DND-41 (cell line): ENCODE measurements at regions not wholly inside any gene's neighbourhood (a gene's known extent, or its start where the extent isn't known, plus 50 kb on each side); places are given as distances from the start of the nearest gene placed in this dataset.

Experiments
- ATAC-seq: fragments of 200-7000 bp; cut with Tn5 transposase; 3 replicates; pipeline ENCODE4 v1.9.1; 2021; ENCODE audit warnings: low read depth; ENCODE audit not compliant: insufficient read depth
- DNase-seq: peaks from one replicate; pipeline ENCODE4 v3.0.0-alpha.2; 2020
- H2AFZ ChIP-seq: 2 replicates; pipeline ENCODE4 v1.6.0; 2012; ENCODE audit warnings: low read depth, low read length
- H3K27ac ChIP-seq: 2 replicates; pipeline ENCODE4 v1.5.1; 2012; ENCODE audit warnings: low read length, inconsistent platforms
- H3K27me3 ChIP-seq: fragments of 200-600 bp; sonication (generic); 2 replicates; pipeline ENCODE4 v1.6.0; 2012; ENCODE audit warnings: low read length, mild to moderate bottlenecking, inconsistent platforms; ENCODE audit not compliant: insufficient read depth, poor library complexity
- H3K36me3 ChIP-seq: 2 replicates; pipeline ENCODE4 v1.5.1; 2012; ENCODE audit warnings: low read length, inconsistent platforms; ENCODE audit not compliant: insufficient read depth
- H3K4me1 ChIP-seq: 2 replicates; pipeline ENCODE4 v1.5.1; 2012; ENCODE audit warnings: mild to moderate bottlenecking, low read length; ENCODE audit not compliant: insufficient read depth
- H3K4me2 ChIP-seq: 2 replicates; pipeline ENCODE4 v1.6.0; 2012; ENCODE audit warnings: mild to moderate bottlenecking, moderate library complexity, low read length, inconsistent platforms; ENCODE audit not compliant: insufficient read depth
- H3K4me3 ChIP-seq, 2 experiments: fragments of 200-600 bp in 1 of 2; shearing (Covaris generic) in 1 of 2; 2 replicates each; pipeline ENCODE4 v1.5.1; 2012 to 2016; ENCODE audit warnings: inconsistent platforms in 2 of 2, low read length in 2 of 2, mild to moderate bottlenecking in 2 of 2, low read depth in 1 of 2, moderate library complexity in 1 of 2
- H3K79me2 ChIP-seq: 2 replicates; pipeline ENCODE4 v1.6.0; 2012; ENCODE audit warnings: low read length, inconsistent platforms; ENCODE audit not compliant: insufficient read depth
- H3K9ac ChIP-seq: 2 replicates; pipeline ENCODE4 v1.6.0; 2012; ENCODE audit warnings: low read depth, mild to moderate bottlenecking, inconsistent platforms, low read length, moderate library complexity
- H3K9me3 ChIP-seq: 2 replicates; pipeline ENCODE4 v1.5.1; 2012; ENCODE audit warnings: low read length, moderate library complexity, mild to moderate bottlenecking, inconsistent platforms; ENCODE audit not compliant: insufficient read depth, severe bottlenecking
- H4K20me1 ChIP-seq: 2 replicates; pipeline ENCODE4 v1.6.0; 2012; ENCODE audit warnings: low read length; ENCODE audit not compliant: insufficient read depth
- CTCF ChIP-seq: IDR thresholded peaks from 2 replicates; pipeline ENCODE4 v1.5.1; 2012; ENCODE audit warnings: borderline replicate concordance, low read length, moderate library complexity, mild to moderate bottlenecking; ENCODE audit not compliant: poor library complexity, severe bottlenecking; ENCODE audit errors: extremely low read depth
- EZH2 ChIP-seq: IDR thresholded peaks from 3 replicates; pipeline ENCODE4 v1.6.1; 2012; ENCODE audit warnings: borderline replicate concordance, low read depth, mild to moderate bottlenecking, moderate library complexity, low read length, inconsistent platforms; ENCODE audit not compliant: severe bottlenecking

- ATAC-seq (no peak), DNase-seq (no peak)
- H3K79me2 ChIP-seq = no peaks in the 10 kb centered on the region
- no peak for TF ChIP-seq CTCF
- TF ChIP-seq EZH2 = no peak
- no peaks in the 10 kb centered on the region for H4K20me1 ChIP-seq
- H3K27ac ChIP-seq = no peak overlapping the region
- no peak overlapping the region for H3K4me3 ChIP-seq
- no peak overlapping the region for H2AFZ ChIP-seq
- H3K27me3 ChIP-seq = no peaks in the 10 kb centered on the region
- H3K4me2 ChIP-seq = no peak overlapping the region
- H3K9me3 ChIP-seq = no peaks in the 10 kb centered on the region
- no peak overlapping the region for H3K9ac ChIP-seq
- no peaks in the 10 kb centered on the region for H3K36me3 ChIP-seq
- H3K4me1 ChIP-seq = no peaks in the 10 kb centered on the region
These were observed 556.9 kb downstream of the EPM2A start for GRCh38 chr6:145178391-145178790.

DNA sequence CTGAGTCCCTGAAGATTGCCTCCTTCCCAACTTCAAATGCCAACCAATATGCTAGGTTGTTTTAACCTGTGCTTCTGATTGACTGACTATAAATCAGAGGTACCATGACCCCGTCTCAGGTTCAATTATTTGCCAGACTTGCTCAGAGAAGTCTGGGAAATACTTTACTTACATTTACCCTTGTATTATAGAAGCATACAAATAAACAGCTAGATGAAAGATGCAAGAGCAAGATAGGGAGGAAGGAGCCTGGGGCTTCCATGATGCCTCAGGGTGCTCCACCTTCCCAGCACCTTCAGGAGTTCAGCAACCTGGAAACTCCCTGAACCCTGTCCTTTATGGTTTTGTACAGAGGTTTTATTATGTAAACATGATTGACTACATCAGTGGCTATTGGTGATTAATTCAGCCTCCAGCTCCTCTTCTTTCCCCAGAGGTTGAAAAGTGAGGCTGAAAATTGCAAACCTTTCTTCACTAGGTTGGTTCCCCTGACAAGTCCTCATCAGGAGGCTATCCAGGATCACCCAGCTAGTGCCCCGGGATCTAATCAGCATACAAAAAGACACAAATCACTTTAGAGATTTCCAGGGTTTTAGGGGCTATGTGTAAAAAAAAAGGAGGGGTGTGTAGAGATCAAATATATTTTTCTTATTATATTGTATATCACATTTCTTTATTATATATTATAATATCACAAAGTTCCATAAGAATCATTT is 547.7 kb downstream of the EPM2A start:
- no peaks in the 10 kb centered on the region for H3K4me1 ChIP-seq
- no peaks in the 10 kb centered on the region for H4K20me1 ChIP-seq
- DNase-seq = no peak
- H3K4me3 ChIP-seq = no peak overlapping the region
- H3K36me3 ChIP-seq = no peaks in the 10 kb centered on the region
- no peak overlapping the region for H2AFZ ChIP-seq
- no peak overlapping the region for H3K9ac ChIP-seq
- no peaks in the 10 kb centered on the region for H3K9me3 ChIP-seq
- no peak overlapping the region for H3K4me2 ChIP-seq
- no peak overlapping the region for H3K27ac ChIP-seq
- peaks cover 4% of the 10 kb centered on the region for H3K27me3 ChIP-seq
- TF ChIP-seq CTCF (no peak), EZH2 (no peak)
- no peaks in the 10 kb centered on the region for H3K79me2 ChIP-seq
- no peak for ATAC-seq

- H3K27ac ChIP-seq = no peak overlapping the region
- H3K9ac ChIP-seq = no peak overlapping the region
These were observed 545.5 kb downstream of the EPM2A start for GRCh38 chr6:145189836-145190235.

More at GRCh38 chr6:145189836-145190235, 545.5 kb downstream of the EPM2A start:
- Histone ChIP-seq H3K36me3 (no peaks in the 10 kb centered on the region), H3K27me3 (peaks cover 4% of the 10 kb centered on the region), H2AFZ (no peak overlapping the region), H3K4me1 (no peaks in the 10 kb centered on the region), H4K20me1 (no peaks in the 10 kb centered on the region), H3K79me2 (no peaks in the 10 kb centered on the region), H3K4me2 (no peak overlapping the region), H3K4me3 (no peak overlapping the region), H3K9me3 (no peaks in the 10 kb centered on the region)
- no peak for ATAC-seq
- no peak for TF ChIP-seq EZH2
- no peak for TF ChIP-seq CTCF
- DNase-seq = no peak
